ENCODE measurements at regions not wholly inside any gene's neighbourhood (a gene's known extent, or its start where the extent isn't known, plus 50 kb on each side); places are given as distances from the start of the nearest gene placed in this dataset.

- POLR2A ChIA-PET = no interaction called here
- H3K27me3 ChIP-seq (ENCODE audit: control insufficient read depth, insufficient read depth, low read length) = no peaks in the 10 kb centered on the region
- H3K4me3 ChIP-seq (ENCODE audit: low read depth in 2 of 2, low read length in 2 of 2) = no peak overlapping the region
- intact Hi-C loops (cut with micrococcal nuclease; ENCODE audit: unreplicated experiment) = no loop called here
- TF ChIP-seq, protein P1, sequence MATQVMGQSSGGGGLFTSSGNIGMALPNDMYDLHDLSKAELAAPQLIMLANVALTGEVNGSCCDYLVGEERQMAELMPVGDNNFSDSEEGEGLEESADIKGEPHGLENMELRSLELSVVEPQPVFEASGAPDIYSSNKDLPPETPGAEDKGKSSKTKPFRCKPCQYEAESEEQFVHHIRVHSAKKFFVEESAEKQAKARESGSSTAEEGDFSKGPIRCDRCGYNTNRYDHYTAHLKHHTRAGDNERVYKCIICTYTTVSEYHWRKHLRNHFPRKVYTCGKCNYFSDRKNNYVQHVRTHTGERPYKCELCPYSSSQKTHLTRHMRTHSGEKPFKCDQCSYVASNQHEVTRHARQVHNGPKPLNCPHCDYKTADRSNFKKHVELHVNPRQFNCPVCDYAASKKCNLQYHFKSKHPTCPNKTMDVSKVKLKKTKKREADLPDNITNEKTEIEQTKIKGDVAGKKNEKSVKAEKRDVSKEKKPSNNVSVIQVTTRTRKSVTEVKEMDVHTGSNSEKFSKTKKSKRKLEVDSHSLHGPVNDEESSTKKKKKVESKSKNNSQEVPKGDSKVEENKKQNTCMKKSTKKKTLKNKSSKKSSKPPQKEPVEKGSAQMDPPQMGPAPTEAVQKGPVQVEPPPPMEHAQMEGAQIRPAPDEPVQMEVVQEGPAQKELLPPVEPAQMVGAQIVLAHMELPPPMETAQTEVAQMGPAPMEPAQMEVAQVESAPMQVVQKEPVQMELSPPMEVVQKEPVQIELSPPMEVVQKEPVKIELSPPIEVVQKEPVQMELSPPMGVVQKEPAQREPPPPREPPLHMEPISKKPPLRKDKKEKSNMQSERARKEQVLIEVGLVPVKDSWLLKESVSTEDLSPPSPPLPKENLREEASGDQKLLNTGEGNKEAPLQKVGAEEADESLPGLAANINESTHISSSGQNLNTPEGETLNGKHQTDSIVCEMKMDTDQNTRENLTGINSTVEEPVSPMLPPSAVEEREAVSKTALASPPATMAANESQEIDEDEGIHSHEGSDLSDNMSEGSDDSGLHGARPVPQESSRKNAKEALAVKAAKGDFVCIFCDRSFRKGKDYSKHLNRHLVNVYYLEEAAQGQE (IDR thresholded peaks at IDR 0.05; ENCODE audit: insufficient read depth in 1 of 2, low read depth in 2 of 2, low read length in 1 of 2) = no peak
- no peak for TF ChIP-seq SIN3A (IDR thresholded peaks at IDR 0.05; ENCODE audit: borderline replicate concordance, insufficient read depth, low read depth, low read length)
- TF ChIP-seq, protein P2, sequence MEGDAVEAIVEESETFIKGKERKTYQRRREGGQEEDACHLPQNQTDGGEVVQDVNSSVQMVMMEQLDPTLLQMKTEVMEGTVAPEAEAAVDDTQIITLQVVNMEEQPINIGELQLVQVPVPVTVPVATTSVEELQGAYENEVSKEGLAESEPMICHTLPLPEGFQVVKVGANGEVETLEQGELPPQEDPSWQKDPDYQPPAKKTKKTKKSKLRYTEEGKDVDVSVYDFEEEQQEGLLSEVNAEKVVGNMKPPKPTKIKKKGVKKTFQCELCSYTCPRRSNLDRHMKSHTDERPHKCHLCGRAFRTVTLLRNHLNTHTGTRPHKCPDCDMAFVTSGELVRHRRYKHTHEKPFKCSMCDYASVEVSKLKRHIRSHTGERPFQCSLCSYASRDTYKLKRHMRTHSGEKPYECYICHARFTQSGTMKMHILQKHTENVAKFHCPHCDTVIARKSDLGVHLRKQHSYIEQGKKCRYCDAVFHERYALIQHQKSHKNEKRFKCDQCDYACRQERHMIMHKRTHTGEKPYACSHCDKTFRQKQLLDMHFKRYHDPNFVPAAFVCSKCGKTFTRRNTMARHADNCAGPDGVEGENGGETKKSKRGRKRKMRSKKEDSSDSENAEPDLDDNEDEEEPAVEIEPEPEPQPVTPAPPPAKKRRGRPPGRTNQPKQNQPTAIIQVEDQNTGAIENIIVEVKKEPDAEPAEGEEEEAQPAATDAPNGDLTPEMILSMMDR (IDR thresholded peaks at IDR 0.05) = no peak
- no peak for TF ChIP-seq TCF7L2 (IDR thresholded peaks at IDR 0.05; ENCODE audit: low read depth, low read length)
- TF ChIP-seq POLR2AphosphoS5 (IDR thresholded peaks at IDR 0.05; ENCODE audit: low read depth, low read length) = no peak
- ATAC-seq (no peak), DNase-seq (ENCODE audit: low read depth, low spot score) (no peak)
- BruUV-seq (replicated peaks) = no TSS peak
- no peaks in the 10 kb centered on the region for H3K9me3 ChIP-seq (ENCODE audit: control insufficient read depth, insufficient read depth, low read depth, low read length)
- CTCF ChIA-PET = no interaction called here
- no peak overlapping the region for H3K27ac ChIP-seq (ENCODE audit: low read length)
- H3K4me1 ChIP-seq (ENCODE audit: control insufficient read depth, insufficient read depth, low read length) = peaks cover 1% of the 10 kb centered on the region; the same call in 1 of the 2 replicates
- in situ Hi-C loops (cut with HindIII; ENCODE audit: low pct_unique_long_range_greater_than_20kb, low sequenced_read_pairs) = no loop called here
- no peaks in the 10 kb centered on the region for H3K36me3 ChIP-seq (ENCODE audit: control insufficient read depth, insufficient read depth, low read length)
Observed at GRCh38 chr6:11925805-11926204, 86.3 kb upstream of the HIVEP1 start.

GRCh38 chr6:11923621-11924020 is 88.5 kb upstream of the HIVEP1 start:
- no peak overlapping the region for H3K4me3 ChIP-seq (ENCODE audit: low read depth in 2 of 2, low read length in 2 of 2)
- H3K4me1 ChIP-seq (ENCODE audit: control insufficient read depth, insufficient read depth, low read length) = peaks cover 3% of the 10 kb centered on the region; the same call in 1 of the 2 replicates
- BruUV-seq (replicated peaks) = no TSS peak
- H3K36me3 ChIP-seq (ENCODE audit: control insufficient read depth, insufficient read depth, low read length) = no peaks in the 10 kb centered on the region
- no peak overlapping the region for H3K27ac ChIP-seq (ENCODE audit: low read length)
- ATAC-seq (no peak), DNase-seq (ENCODE audit: low read depth, low spot score) (no peak)
- no peaks in the 10 kb centered on the region for H3K27me3 ChIP-seq (ENCODE audit: control insufficient read depth, insufficient read depth, low read length)
- POLR2A ChIA-PET = no interaction called here
- no peaks in the 10 kb centered on the region for H3K9me3 ChIP-seq (ENCODE audit: control insufficient read depth, insufficient read depth, low read depth, low read length)
- in situ Hi-C loops (cut with HindIII; ENCODE audit: low pct_unique_long_range_greater_than_20kb, low sequenced_read_pairs) (no loop called here), intact Hi-C loops (cut with micrococcal nuclease; ENCODE audit: unreplicated experiment) (no loop called here)
- no peak for TF ChIP-seq SIN3A (IDR thresholded peaks at IDR 0.05; ENCODE audit: borderline replicate concordance, insufficient read depth, low read depth, low read length)
- TF ChIP-seq, protein P2 (IDR thresholded peaks at IDR 0.05) = no peak
- TF ChIP-seq, protein P1 (IDR thresholded peaks at IDR 0.05; ENCODE audit: insufficient read depth in 1 of 2, low read depth in 2 of 2, low read length in 1 of 2) = no peak
- TF ChIP-seq POLR2AphosphoS5 (IDR thresholded peaks at IDR 0.05; ENCODE audit: low read depth, low read length) = no peak
- no peak for TF ChIP-seq TCF7L2 (IDR thresholded peaks at IDR 0.05; ENCODE audit: low read depth, low read length)
- CTCF ChIA-PET = no interaction called here
